ENCODE measurements at regions not wholly inside any gene's neighbourhood (a gene's known extent, or its start where the extent isn't known, plus 50 kb on each side); places are given as distances from the start of the nearest gene placed in this dataset.

GRCh38 chr5:110018509-110018908, 328.8 kb downstream of the MAN2A1 start:
- DNase-seq (no peak), ATAC-seq (no peak)
- Histone ChIP-seq H3K4me1 (no peaks in the 10 kb centered on the region), H3K4me3 (no peak overlapping the region), H3K27me3 (no peaks in the 10 kb centered on the region), H3K36me3 (no peaks in the 10 kb centered on the region), H3K27ac (no peak overlapping the region), H3K9me3 (no peaks in the 10 kb centered on the region)
- TF ChIP-seq POLR2A (IDR thresholded peaks at IDR 0.05): no peak
- TF ChIP-seq, protein P1, sequence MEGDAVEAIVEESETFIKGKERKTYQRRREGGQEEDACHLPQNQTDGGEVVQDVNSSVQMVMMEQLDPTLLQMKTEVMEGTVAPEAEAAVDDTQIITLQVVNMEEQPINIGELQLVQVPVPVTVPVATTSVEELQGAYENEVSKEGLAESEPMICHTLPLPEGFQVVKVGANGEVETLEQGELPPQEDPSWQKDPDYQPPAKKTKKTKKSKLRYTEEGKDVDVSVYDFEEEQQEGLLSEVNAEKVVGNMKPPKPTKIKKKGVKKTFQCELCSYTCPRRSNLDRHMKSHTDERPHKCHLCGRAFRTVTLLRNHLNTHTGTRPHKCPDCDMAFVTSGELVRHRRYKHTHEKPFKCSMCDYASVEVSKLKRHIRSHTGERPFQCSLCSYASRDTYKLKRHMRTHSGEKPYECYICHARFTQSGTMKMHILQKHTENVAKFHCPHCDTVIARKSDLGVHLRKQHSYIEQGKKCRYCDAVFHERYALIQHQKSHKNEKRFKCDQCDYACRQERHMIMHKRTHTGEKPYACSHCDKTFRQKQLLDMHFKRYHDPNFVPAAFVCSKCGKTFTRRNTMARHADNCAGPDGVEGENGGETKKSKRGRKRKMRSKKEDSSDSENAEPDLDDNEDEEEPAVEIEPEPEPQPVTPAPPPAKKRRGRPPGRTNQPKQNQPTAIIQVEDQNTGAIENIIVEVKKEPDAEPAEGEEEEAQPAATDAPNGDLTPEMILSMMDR (IDR thresholded peaks at IDR 0.05 in 4 of 5, conservative IDR thresholded peaks at IDR 0.05 in 1 of 5): no peak
- intact Hi-C loops (cut with DNase I; ENCODE audit: low total_unique reads) (no loop called here), in situ Hi-C loops (cut with MboI; ENCODE audit: low sequenced_read_pairs in 4 of 4) (no loop called here)

DNA sequence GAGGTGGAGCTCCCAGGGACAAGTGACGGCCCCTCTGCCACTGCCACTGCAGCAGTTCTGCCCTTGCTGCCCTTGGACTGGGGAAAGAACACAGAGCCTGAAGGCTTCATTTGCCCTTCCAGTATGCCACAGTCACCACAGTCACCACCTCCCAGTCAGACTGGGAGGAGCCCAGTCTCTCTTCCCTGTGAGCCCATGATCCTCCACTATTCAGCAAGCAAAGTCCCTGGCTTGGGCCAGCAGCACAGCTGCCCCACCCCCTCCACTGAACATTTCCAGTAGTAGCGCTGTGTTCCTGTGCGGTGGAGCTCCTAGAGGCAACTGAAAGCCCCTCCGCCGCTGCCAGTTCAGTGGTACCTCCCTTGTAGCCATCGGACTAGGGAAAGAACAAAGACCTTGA, 329.4 kb downstream of the MAN2A1 start:
- Histone ChIP-seq H3K4me1 (no peaks in the 10 kb centered on the region), H3K27ac (no peak overlapping the region), H3K27me3 (no peaks in the 10 kb centered on the region), H3K4me3 (no peak overlapping the region), H3K9me3 (no peaks in the 10 kb centered on the region), H3K36me3 (no peaks in the 10 kb centered on the region)
- ATAC-seq (no peak), DNase-seq (no peak)
- TF ChIP-seq, protein P1 (IDR thresholded peaks at IDR 0.05 in 4 of 5, conservative IDR thresholded peaks at IDR 0.05 in 1 of 5): no peak
- TF ChIP-seq POLR2A (IDR thresholded peaks at IDR 0.05): no peak
- intact Hi-C loops (cut with DNase I; ENCODE audit: low total_unique reads) (no loop called here), in situ Hi-C loops (cut with MboI; ENCODE audit: low sequenced_read_pairs in 4 of 4) (no loop called here)

- no peaks in the 10 kb centered on the region for H3K27me3 ChIP-seq
- no peak for TF ChIP-seq POLR2A (IDR thresholded peaks at IDR 0.05)
- TF ChIP-seq, protein P1 (IDR thresholded peaks at IDR 0.05 in 4 of 5, conservative IDR thresholded peaks at IDR 0.05 in 1 of 5): no peak
- no peak overlapping the region for H3K4me3 ChIP-seq
- intact Hi-C loops (cut with DNase I; ENCODE audit: low total_unique reads): no loop called here
- DNase-seq (no peak), ATAC-seq (no peak)
- in situ Hi-C loops (cut with MboI; ENCODE audit: low sequenced_read_pairs in 4 of 4): no loop called here
- H3K27ac ChIP-seq: no peak overlapping the region
- H3K36me3 ChIP-seq: no peaks in the 10 kb centered on the region
- H3K4me1 ChIP-seq: no peaks in the 10 kb centered on the region
- H3K9me3 ChIP-seq: no peaks in the 10 kb centered on the region
Measured at GRCh38 chr5:110019780-110020179, 330.1 kb downstream of the MAN2A1 start.

DNA sequence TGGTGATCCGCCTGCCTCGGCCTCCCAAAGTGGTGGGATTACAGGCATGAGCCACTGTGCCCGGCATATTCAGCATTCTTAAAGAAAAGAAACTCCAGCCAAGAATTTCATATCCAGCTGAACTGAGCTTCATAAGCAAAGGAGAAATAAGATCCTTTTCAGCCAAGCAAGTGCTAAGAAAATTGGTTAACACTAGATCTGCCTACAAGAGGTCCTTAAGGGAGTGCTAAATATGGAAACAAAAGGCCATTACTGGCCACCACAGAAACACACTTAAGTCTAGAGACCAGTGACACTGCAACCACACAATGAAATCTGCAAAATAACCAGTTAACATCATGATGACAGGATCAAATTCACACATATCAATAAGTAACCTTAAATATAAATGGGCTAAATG, 331.5 kb downstream of the MAN2A1 start:
- Histone ChIP-seq H3K4me3 (no peak overlapping the region), H3K9me3 (no peaks in the 10 kb centered on the region), H3K27me3 (no peaks in the 10 kb centered on the region), H3K4me1 (no peaks in the 10 kb centered on the region), H3K36me3 (no peaks in the 10 kb centered on the region), H3K27ac (no peak overlapping the region)
- no peak for DNase-seq
- in situ Hi-C loops (cut with MboI; ENCODE audit: low sequenced_read_pairs in 4 of 4): no loop called here
- TF ChIP-seq, protein P1 (IDR thresholded peaks at IDR 0.05 in 4 of 5, conservative IDR thresholded peaks at IDR 0.05 in 1 of 5): no peak
- no peak for TF ChIP-seq POLR2A (IDR thresholded peaks at IDR 0.05)
- no peak for ATAC-seq
- intact Hi-C loops (cut with DNase I; ENCODE audit: low total_unique reads): no loop called here

- H3K27me3 ChIP-seq: no peaks in the 10 kb centered on the region
- H3K27ac ChIP-seq: no peak overlapping the region
- no peak for DNase-seq
- in situ Hi-C loops (cut with MboI; ENCODE audit: low sequenced_read_pairs in 4 of 4) (no loop called here), intact Hi-C loops (cut with DNase I; ENCODE audit: low total_unique reads) (no loop called here)
- no peaks in the 10 kb centered on the region for H3K4me1 ChIP-seq
- H3K4me3 ChIP-seq: no peak overlapping the region
- no peak for ATAC-seq
- H3K36me3 ChIP-seq: no peaks in the 10 kb centered on the region
- TF ChIP-seq, protein P1 (IDR thresholded peaks at IDR 0.05 in 4 of 5, conservative IDR thresholded peaks at IDR 0.05 in 1 of 5): no peak
- TF ChIP-seq POLR2A (IDR thresholded peaks at IDR 0.05): no peak
- no peaks in the 10 kb centered on the region for H3K9me3 ChIP-seq
Measured at GRCh38 chr5:110025160-110025559, 335.4 kb downstream of the MAN2A1 start.
